ENCODE measurements at regions not wholly inside any gene's neighbourhood (a gene's known extent, or its start where the extent isn't known, plus 50 kb on each side); places are given as distances from the start of the nearest gene placed in this dataset.

DNA sequence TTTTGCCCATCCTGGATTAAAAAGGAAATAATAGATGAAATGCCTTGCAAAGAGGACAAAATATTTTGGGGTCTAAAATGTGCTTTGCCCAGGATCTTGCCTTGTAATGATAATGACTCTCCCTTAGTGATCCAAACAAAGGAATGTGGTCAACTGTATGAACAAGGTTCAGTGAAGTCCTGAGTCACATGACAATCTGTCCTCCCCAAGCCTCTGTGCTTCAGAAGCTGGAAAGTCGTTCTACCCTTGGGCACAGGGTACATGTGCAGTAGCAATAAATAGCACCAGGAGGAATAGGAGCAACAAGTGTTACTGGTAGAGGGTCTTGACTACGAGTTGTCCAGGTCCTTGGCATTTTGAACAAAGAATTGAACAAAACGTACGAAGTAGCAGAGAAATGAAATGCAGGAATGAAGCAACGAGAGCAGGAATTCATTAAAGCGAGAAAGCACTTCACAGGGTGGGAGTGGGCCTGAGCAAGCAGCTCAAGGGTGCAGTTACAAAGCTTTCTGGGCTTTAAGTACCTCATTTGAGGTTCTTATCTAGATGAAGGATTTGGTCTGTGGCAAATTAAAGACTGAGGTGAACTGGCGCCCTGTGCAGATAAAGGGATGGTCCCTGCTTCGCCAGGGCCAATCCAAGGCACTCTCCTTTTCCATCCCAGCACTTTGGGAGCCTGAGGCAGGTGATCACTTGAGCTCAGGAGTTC, 65.8 kb downstream of the RESF1 start:
- Histone ChIP-seq H3K36me3 (ENCODE audit: insufficient read depth, low read length) (no peaks in the 10 kb centered on the region), H3K27ac (ENCODE audit: low read depth, low read length) (no peak overlapping the region), H3K27me3 (ENCODE audit: insufficient read depth, low read length) (no peaks in the 10 kb centered on the region), H3K9me3 (ENCODE audit: control insufficient read depth in 1 of 2, low read length in 2 of 2) (no peaks in the 10 kb centered on the region), H3K4me1 (ENCODE audit: insufficient read depth, low read length) (peaks cover 22% of the 10 kb centered on the region), H3K4me3 (ENCODE audit: low read length in 2 of 2) (no peak overlapping the region)
- H3K36me3 Mint-ChIP-seq, result peaks cover 0 to 19% of the 10 kb centered on the region in 2 donors
- intact Hi-C loops (cut with micrococcal nuclease), result loop anchor here (2.0 kb wide), 1 partner anchor 64 kb away; no protein-coding TSS in a partner anchor
- H3K4me3 Mint-ChIP-seq, result peak overlapping the region in 2 of 8 donors; percentile 6 to 65
- ChIA-PET POLR2A (ENCODE audit: partially characterized antibody) (no interaction called here), CTCF (ENCODE audit: partially characterized antibody) (interaction anchor here (0.5 kb wide), 1 partner anchor 10 kb away, joined by 5 read pairs; no protein-coding TSS in a partner anchor)
- no peaks in the 10 kb centered on the region for H3K27me3 Mint-ChIP-seq
- H3K4me1 Mint-ChIP-seq, result peaks cover 18 to 30% (median 21%) of the 10 kb centered on the region in 4 donors
- H3K27ac Mint-ChIP-seq, result peak overlapping the region in 6 of 7 donors; percentile 5 to 91 (median 74)
- H3K9me3 Mint-ChIP-seq, result no peaks in the 10 kb centered on the region
- DNase-seq, result no peak

DNA sequence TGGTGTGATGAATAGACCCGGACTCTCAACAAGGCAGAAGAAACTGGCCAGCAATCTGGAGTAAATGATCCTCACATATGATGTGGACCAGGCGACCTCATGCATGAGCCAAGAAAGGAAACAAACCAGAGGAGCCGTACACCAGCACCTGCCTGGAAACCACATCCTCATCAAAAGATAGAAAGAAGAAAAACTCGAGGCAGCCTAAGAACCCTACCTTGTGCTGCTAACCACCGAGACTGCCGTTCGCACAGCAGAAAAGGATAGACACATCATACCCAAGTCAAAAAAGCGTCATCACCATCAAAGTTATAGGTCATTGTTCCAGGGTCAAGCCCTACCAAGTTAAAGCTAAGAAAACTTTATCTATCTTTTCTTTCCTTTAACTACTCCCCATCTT, 66.7 kb downstream of the RESF1 start:
- peaks cover 15 to 26% (median 19%) of the 10 kb centered on the region in 4 donors for H3K4me1 Mint-ChIP-seq

DNA sequence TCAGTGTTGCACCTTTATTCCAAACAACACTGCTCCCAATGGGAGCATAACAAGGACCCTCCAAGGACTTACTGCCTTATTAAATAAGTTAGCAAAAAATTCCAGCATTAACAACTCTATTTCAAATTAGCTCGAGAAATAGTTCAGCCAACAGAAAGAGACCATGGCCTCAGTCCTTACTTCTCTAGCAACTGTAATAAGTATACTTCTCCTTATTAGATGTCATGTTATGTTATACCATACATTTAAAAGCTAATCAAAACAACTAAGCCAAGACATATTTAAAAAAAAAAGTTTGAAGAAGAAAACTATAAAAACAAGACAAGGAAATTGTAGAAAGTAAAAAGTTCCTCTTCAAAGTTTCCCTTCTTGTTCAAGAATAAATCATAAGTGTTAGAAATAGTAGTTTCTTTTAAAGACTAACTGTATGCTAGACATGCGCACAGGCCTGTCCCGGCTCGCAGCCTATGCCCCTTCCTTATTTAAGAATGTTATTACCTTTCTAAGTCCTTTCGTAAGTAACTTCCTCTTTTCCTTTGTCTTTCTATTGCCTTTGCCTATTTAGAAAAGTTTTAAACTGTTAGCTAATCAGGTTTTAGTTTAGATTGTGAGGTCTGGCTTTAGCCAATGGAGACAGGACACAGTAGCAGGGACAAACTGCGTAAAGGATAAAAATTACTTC, 68.6 kb downstream of the RESF1 start:
- Mint-ChIP-seq H3K9me3 (no peaks in the 10 kb centered on the region), H3K27me3 (no peaks in the 10 kb centered on the region), H3K27ac (no peak overlapping the region), H3K4me3 (no peak overlapping the region), H3K4me1 (peaks cover 15 to 26% (median 20%) of the 10 kb centered on the region in 4 donors), H3K36me3 (peaks cover 0 to 8% of the 10 kb centered on the region in 2 donors)
- CTCF ChIA-PET (ENCODE audit: partially characterized antibody), result interaction anchor here (1.1 to 2.3 kb wide), 3 partner anchors 9 to 33 kb away, joined by 3 to 7 read pairs (median 3); no protein-coding TSS in a partner anchor
- Histone ChIP-seq H3K4me3 (ENCODE audit: low read length in 2 of 2) (no peak overlapping the region), H3K36me3 (ENCODE audit: insufficient read depth, low read length) (no peaks in the 10 kb centered on the region), H3K9me3 (ENCODE audit: control insufficient read depth in 1 of 2, low read length in 2 of 2) (no peaks in the 10 kb centered on the region), H3K4me1 (ENCODE audit: insufficient read depth, low read length) (peaks cover 22% of the 10 kb centered on the region), H3K27me3 (ENCODE audit: insufficient read depth, low read length) (no peaks in the 10 kb centered on the region), H3K27ac (ENCODE audit: low read depth, low read length) (no peak overlapping the region)
- POLR2A ChIA-PET (ENCODE audit: partially characterized antibody), result interaction anchor here (0.6 kb wide), 1 partner anchor 12 kb away, joined by 4 read pairs; no protein-coding TSS in a partner anchor
- no peak for DNase-seq
- intact Hi-C loops (cut with micrococcal nuclease), result no loop called here

More for the DNA sequence above, 66.7 kb downstream of the RESF1 start:
- Histone ChIP-seq H3K27ac (ENCODE audit: low read depth, low read length) (no peak overlapping the region), H3K36me3 (ENCODE audit: insufficient read depth, low read length) (no peaks in the 10 kb centered on the region), H3K4me1 (ENCODE audit: insufficient read depth, low read length) (peaks cover 22% of the 10 kb centered on the region), H3K27me3 (ENCODE audit: insufficient read depth, low read length) (no peaks in the 10 kb centered on the region), H3K9me3 (ENCODE audit: control insufficient read depth in 1 of 2, low read length in 2 of 2) (no peaks in the 10 kb centered on the region), H3K4me3 (ENCODE audit: low read length in 2 of 2) (no peak overlapping the region)
- Mint-ChIP-seq H3K27ac (peak overlapping the region; percentile 5 to 91 (median 83)), H3K27me3 (no peaks in the 10 kb centered on the region), H3K9me3 (no peaks in the 10 kb centered on the region), H3K36me3 (peaks cover 0 to 19% of the 10 kb centered on the region in 2 donors), H3K4me3 (peak overlapping the region in 7 of 8 donors; percentile 10 to 78 (median 31))
- CTCF ChIA-PET (ENCODE audit: partially characterized antibody), result interaction anchor here (0.7 to 2.3 kb wide), 4 partner anchors 13 to 235 kb away, joined by 3 to 7 read pairs (median 4); no protein-coding TSS in a partner anchor
- intact Hi-C loops (cut with micrococcal nuclease), result loop anchor here (2.0 kb wide), 1 partner anchor 65 kb away; no protein-coding TSS in a partner anchor
- peak; percentile 60 to 75 (median 70) for DNase-seq
- POLR2A ChIA-PET (ENCODE audit: partially characterized antibody), result interaction anchor here (0.7 to 1.0 kb wide), 5 partner anchors 10 to 130 kb away, joined by 3 to 4 read pairs (median 4); no protein-coding TSS in a partner anchor

DNA sequence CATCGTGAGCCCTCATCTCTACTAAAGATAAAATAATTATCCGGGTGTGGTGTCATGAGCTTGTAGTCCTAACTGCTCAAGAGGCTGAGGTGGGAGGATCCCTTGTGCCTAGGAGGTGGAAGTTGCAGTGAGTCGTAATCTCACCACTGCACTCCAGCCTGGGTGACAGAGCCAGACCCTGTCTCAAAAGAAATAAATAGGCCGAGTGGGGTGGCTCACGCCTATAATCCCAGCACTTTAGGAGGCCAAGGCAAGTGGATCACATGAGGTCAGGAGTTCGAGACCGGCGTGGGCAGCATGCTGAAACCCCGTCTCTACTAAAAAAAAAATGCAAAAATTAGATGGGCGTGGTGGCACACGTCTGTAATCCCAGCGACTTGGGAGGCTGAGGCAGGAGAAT, 70.9 kb downstream of the RESF1 start:
- Mint-ChIP-seq H3K36me3 (no peaks in the 10 kb centered on the region), H3K4me1 (peaks cover 12 to 20% (median 13%) of the 10 kb centered on the region in 4 donors), H3K27me3 (no peaks in the 10 kb centered on the region), H3K4me3 (no peak overlapping the region), H3K9me3 (no peaks in the 10 kb centered on the region), H3K27ac (no peak overlapping the region)
- POLR2A ChIA-PET (ENCODE audit: partially characterized antibody), result no interaction called here
- CTCF ChIA-PET (ENCODE audit: partially characterized antibody), result no interaction called here
- no peak for DNase-seq
- H3K27ac ChIP-seq (ENCODE audit: low read depth, low read length), result no peak overlapping the region
- no peaks in the 10 kb centered on the region for H3K9me3 ChIP-seq (ENCODE audit: control insufficient read depth in 1 of 2, low read length in 2 of 2)
- intact Hi-C loops (cut with micrococcal nuclease), result no loop called here
- H3K4me1 ChIP-seq (ENCODE audit: insufficient read depth, low read length), result peaks cover 18% of the 10 kb centered on the region
- H3K27me3 ChIP-seq (ENCODE audit: insufficient read depth, low read length), result no peaks in the 10 kb centered on the region
- H3K36me3 ChIP-seq (ENCODE audit: insufficient read depth, low read length), result no peaks in the 10 kb centered on the region
- H3K4me3 ChIP-seq (ENCODE audit: low read length in 2 of 2), result no peak overlapping the region

DNA sequence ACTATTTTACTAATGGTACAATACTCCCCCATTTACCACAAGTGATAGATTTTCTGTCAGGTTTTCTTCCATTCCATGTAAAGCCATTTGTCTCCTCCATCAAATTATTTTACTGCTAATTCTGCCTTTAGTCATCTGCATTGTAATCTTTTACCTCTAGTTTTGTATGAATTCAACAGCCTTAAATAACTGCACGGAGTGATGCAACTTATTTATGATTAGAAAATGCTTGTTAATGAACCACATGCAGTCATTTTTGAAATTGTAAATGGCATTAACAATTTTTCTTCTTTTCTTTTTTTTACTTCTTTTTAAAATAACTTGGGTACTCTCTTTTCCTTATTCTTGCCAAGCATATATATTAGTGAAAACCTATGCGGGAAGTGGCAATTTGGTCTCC, 71.5 kb downstream of the RESF1 start:
- H3K9me3 Mint-ChIP-seq, result no peaks in the 10 kb centered on the region
- no peak for DNase-seq
- ChIA-PET CTCF (ENCODE audit: partially characterized antibody) (no interaction called here), POLR2A (ENCODE audit: partially characterized antibody) (no interaction called here)
- H3K4me3 ChIP-seq (ENCODE audit: low read length in 2 of 2), result no peak overlapping the region
- H3K27me3 Mint-ChIP-seq, result no peaks in the 10 kb centered on the region
- H3K4me1 Mint-ChIP-seq, result peaks cover 8 to 15% (median 9%) of the 10 kb centered on the region in 4 donors
- peak overlapping the region in 1 of 8 donors; percentile 21 for H3K4me3 Mint-ChIP-seq
- H3K27ac ChIP-seq (ENCODE audit: low read depth, low read length), result no peak overlapping the region
- H3K36me3 ChIP-seq (ENCODE audit: insufficient read depth, low read length), result no peaks in the 10 kb centered on the region
- no peaks in the 10 kb centered on the region for H3K27me3 ChIP-seq (ENCODE audit: insufficient read depth, low read length)
- H3K4me1 ChIP-seq (ENCODE audit: insufficient read depth, low read length), result peaks cover 13% of the 10 kb centered on the region
- intact Hi-C loops (cut with micrococcal nuclease), result no loop called here
- H3K36me3 Mint-ChIP-seq, result no peaks in the 10 kb centered on the region
- H3K9me3 ChIP-seq (ENCODE audit: control insufficient read depth in 1 of 2, low read length in 2 of 2), result no peaks in the 10 kb centered on the region
- H3K27ac Mint-ChIP-seq, result no peak overlapping the region

DNA sequence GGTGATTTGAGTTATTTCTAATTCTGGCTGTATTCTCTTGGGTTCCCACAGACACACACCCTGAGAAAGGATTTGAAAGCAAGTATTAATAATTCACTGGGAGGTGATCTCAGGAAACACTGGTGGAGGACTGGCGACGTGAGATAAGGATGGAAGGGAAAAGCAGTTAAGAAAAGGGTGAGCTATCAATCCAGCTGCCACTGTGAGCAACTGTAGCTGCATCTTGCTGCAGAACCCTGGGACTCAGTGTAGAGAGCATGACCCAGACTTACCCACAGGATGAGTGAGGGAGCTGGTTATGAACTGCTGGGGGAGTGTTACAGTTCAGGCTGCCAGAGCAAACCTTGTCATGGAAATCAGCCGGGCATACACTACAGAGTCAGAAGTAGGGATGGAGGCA, 71.9 kb downstream of the RESF1 start:
- CTCF ChIA-PET (ENCODE audit: partially characterized antibody), result no interaction called here
- Histone ChIP-seq H3K9me3 (ENCODE audit: control insufficient read depth in 1 of 2, low read length in 2 of 2) (no peaks in the 10 kb centered on the region), H3K36me3 (ENCODE audit: insufficient read depth, low read length) (no peaks in the 10 kb centered on the region), H3K27me3 (ENCODE audit: insufficient read depth, low read length) (no peaks in the 10 kb centered on the region), H3K27ac (ENCODE audit: low read depth, low read length) (no peak overlapping the region), H3K4me3 (ENCODE audit: low read length in 2 of 2) (no peak overlapping the region), H3K4me1 (ENCODE audit: insufficient read depth, low read length) (peaks cover 8% of the 10 kb centered on the region)
- DNase-seq, result no peak
- Mint-ChIP-seq H3K4me3 (peak overlapping the region in 1 of 8 donors; percentile 21), H3K36me3 (no peaks in the 10 kb centered on the region), H3K27me3 (no peaks in the 10 kb centered on the region), H3K4me1 (peaks cover 4 to 10% (median 5%) of the 10 kb centered on the region in 4 donors), H3K27ac (peak overlapping the region in 2 of 7 donors; percentile 6 to 74), H3K9me3 (no peaks in the 10 kb centered on the region)
- intact Hi-C loops (cut with micrococcal nuclease), result no loop called here
- POLR2A ChIA-PET (ENCODE audit: partially characterized antibody), result no interaction called here

DNA sequence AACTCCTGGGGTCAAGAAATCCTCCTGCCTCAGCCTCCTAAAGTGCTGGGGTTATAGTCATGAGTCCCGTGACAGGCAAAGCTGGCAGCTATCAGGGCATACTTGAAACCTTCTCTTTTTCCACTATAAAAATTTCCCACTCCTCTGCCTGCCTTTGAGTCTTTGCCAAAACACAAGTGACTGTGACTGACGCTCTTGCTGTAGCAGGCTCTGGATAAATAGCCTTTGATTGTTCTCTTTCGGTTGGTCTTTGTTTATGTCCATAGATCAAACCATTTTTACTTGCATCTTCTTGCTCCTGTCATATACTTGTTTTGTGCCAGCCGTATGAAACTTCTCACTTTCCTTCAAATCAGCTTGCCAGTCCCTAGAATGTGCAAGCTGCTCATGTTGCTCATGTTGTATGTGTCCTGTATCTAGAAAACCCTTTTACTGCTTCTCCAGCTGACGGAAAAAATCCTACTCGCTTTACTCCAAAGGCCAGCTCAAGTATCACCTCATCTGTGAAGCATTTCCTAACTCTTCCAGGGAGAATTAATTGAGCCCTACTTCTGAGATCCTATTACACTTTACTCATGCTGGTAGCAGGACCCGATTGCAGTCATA, 73.1 kb downstream of the RESF1 start:
- intact Hi-C loops (cut with micrococcal nuclease), result no loop called here
- Histone ChIP-seq H3K27me3 (ENCODE audit: insufficient read depth, low read length) (no peaks in the 10 kb centered on the region), H3K4me3 (ENCODE audit: low read length in 2 of 2) (no peak overlapping the region), H3K9me3 (ENCODE audit: control insufficient read depth in 1 of 2, low read length in 2 of 2) (no peaks in the 10 kb centered on the region), H3K4me1 (ENCODE audit: insufficient read depth, low read length) (no peaks in the 10 kb centered on the region), H3K36me3 (ENCODE audit: insufficient read depth, low read length) (no peaks in the 10 kb centered on the region), H3K27ac (ENCODE audit: low read depth, low read length) (no peak overlapping the region)
- Mint-ChIP-seq H3K4me3 (no peak overlapping the region), H3K9me3 (no peaks in the 10 kb centered on the region), H3K4me1 (peaks cover 0 to 2% (median 0%) of the 10 kb centered on the region in 4 donors), H3K27me3 (no peaks in the 10 kb centered on the region), H3K36me3 (no peaks in the 10 kb centered on the region), H3K27ac (peak overlapping the region in 2 of 7 donors; percentile 10 to 19)
- ChIA-PET POLR2A (ENCODE audit: partially characterized antibody) (interaction anchor here (0.6 kb wide), 1 partner anchor 180 kb away, joined by 3 read pairs; no protein-coding TSS in a partner anchor), CTCF (ENCODE audit: partially characterized antibody) (no interaction called here)
- no peak for DNase-seq
